ENCODE measurements at regions not wholly inside any gene's neighbourhood (a gene's known extent, or its start where the extent isn't known, plus 50 kb on each side); places are given as distances from the start of the nearest gene placed in this dataset.

GRCh38 chr6:145266432-145267075 lies 468.8 kb downstream of the EPM2A start (continued):
- no peak for TF ChIP-seq SIN3A (IDR thresholded peaks at IDR 0.05; ENCODE audit: borderline replicate concordance, low read depth, low read length)
- TF ChIP-seq, protein P1, sequence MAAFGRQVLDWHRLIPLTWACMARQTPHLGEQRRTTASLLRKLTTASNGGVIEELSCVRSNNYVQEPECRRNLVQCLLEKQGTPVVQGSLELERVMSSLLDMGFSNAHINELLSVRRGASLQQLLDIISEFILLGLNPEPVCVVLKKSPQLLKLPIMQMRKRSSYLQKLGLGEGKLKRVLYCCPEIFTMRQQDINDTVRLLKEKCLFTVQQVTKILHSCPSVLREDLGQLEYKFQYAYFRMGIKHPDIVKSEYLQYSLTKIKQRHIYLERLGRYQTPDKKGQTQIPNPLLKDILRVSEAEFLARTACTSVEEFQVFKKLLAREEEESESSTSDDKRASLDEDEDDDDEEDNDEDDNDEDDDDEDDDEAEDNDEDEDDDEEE (CRISPR knock-in tag; IDR thresholded peaks at IDR 0.05), result no peak
- no peak for TF ChIP-seq ZBTB49 (CRISPR knock-in tag; IDR thresholded peaks at IDR 0.05; ENCODE audit: borderline replicate concordance)
- TF ChIP-seq TCF7L2 (IDR thresholded peaks at IDR 0.05; ENCODE audit: low read depth, low read length), result no peak; the same call in 1 of the 2 replicates
- no peak; the same call in 1 of the 2 replicates for TF ChIP-seq CHD4 (IDR thresholded peaks at IDR 0.05; ENCODE audit: borderline replicate concordance, low read length)
- no peak for TF ChIP-seq RFX1 (IDR thresholded peaks at IDR 0.05)
- 0 out of 2 replicates have a peak, but pooled peaks have one; percentile 16 for TF ChIP-seq NFIC (IDR thresholded peaks at IDR 0.05; ENCODE audit: low read length)
- TF ChIP-seq, protein P2, sequence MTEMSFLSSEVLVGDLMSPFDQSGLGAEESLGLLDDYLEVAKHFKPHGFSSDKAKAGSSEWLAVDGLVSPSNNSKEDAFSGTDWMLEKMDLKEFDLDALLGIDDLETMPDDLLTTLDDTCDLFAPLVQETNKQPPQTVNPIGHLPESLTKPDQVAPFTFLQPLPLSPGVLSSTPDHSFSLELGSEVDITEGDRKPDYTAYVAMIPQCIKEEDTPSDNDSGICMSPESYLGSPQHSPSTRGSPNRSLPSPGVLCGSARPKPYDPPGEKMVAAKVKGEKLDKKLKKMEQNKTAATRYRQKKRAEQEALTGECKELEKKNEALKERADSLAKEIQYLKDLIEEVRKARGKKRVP (CRISPR knock-in tag; IDR thresholded peaks at IDR 0.05), result peak in 1 of 2 experiments; percentile 38; a peak in 1 of 4 replicates
- TF ChIP-seq CEBPB (IDR thresholded peaks at IDR 0.05; ENCODE audit: borderline replicate concordance, low read depth, low read length), result peak; percentile 81
- TF ChIP-seq MAFK (conservative IDR thresholded peaks at IDR 0.05 in 1 of 2, IDR thresholded peaks at IDR 0.05 in 1 of 2; ENCODE audit: low read length in 2 of 2), result no peak
- TF ChIP-seq HDAC1 (CRISPR knock-in tag; IDR thresholded peaks at IDR 0.05), result no peak
- peak; percentile 77; the same call in 1 of the 2 replicates for TF ChIP-seq ZNF24 (IDR thresholded peaks at IDR 0.05)
- no peak for TF ChIP-seq WIZ (CRISPR knock-in tag; IDR thresholded peaks at IDR 0.05)
- TF ChIP-seq FOXK2 (IDR thresholded peaks at IDR 0.05), result peak; percentile 45; the same call in 1 of the 2 replicates
- no peak for TF ChIP-seq SP1 (IDR thresholded peaks at IDR 0.05)
- no peak for TF ChIP-seq SP1 (CRISPR knock-in tag; IDR thresholded peaks at IDR 0.05)
- no peak for TF ChIP-seq FOXA1 (IDR thresholded peaks at IDR 0.05)
- TF ChIP-seq FOXA1 (CRISPR knock-in tag; IDR thresholded peaks at IDR 0.05), result peak; percentile 46
- TF ChIP-seq CTCF (CRISPR knock-in tag; IDR thresholded peaks at IDR 0.05), result no peak
- TF ChIP-seq ZNF3 (CRISPR knock-in tag; IDR thresholded peaks at IDR 0.05), result 0 out of 2 replicates have a peak, but pooled peaks have one; percentile 7
- TF ChIP-seq KLF15 (CRISPR knock-in tag; IDR thresholded peaks at IDR 0.05; ENCODE audit: borderline replicate concordance), result no peak
- TF ChIP-seq, protein P3, sequence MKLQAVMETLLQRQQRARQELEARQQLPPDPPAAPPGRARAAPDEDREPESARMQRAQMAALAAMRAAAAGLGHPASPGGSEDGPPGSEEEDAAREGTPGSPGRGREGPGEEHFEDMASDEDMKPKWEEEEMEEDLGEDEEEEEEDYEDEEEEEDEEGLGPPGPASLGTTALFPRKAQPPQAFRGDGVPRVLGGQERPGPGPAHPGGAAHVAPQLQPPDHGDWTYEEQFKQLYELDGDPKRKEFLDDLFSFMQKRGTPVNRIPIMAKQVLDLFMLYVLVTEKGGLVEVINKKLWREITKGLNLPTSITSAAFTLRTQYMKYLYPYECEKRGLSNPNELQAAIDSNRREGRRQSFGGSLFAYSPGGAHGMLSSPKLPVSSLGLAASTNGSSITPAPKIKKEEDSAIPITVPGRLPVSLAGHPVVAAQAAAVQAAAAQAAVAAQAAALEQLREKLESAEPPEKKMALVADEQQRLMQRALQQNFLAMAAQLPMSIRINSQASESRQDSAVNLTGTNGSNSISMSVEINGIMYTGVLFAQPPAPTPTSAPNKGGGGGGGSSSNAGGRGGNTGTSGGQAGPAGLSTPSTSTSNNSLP (IDR thresholded peaks at IDR 0.05; ENCODE audit: low read depth, low read length), result peak; percentile 87; the same call in 1 of the 2 replicates
- peak; percentile 64 for TF ChIP-seq SKI (IDR thresholded peaks at IDR 0.05; ENCODE audit: partially characterized antibody)
- TF ChIP-seq MEIS1 (CRISPR knock-in tag; IDR thresholded peaks at IDR 0.05; ENCODE audit: borderline replicate concordance), result no peak
- TF ChIP-seq ZSCAN25 (CRISPR knock-in tag; IDR thresholded peaks at IDR 0.05), result no peak

Data from HepG2 (cell line).